Cardiac fibroblast (primary cell): ENCODE measurements at regions not wholly inside any gene's neighbourhood (a gene's known extent, or its start where the extent isn't known, plus 50 kb on each side); places are given as distances from the start of the nearest gene placed in this dataset.

ENCODE experiments used
- DNase-seq, 2 donors: peaks; one replicate each; pipeline versions ENCODE4 v3.0.0 to v3.0.0-alpha.2; 2010; ENCODE audit warnings: low read depth in 2 of 2
- H3K4me3 ChIP-seq, 2 donors: replicated peaks in 1 of 2; 1 replicate in 1 of 2; 2 replicates in 1 of 2; pipeline ENCODE4 v1.5.1; 2011; ENCODE audit warnings: low read depth in 2 of 2, low read length in 2 of 2, mild to moderate bottlenecking in 2 of 2, moderate library complexity in 1 of 2
- TF ChIP-seq, protein P1 (sequence below): IDR thresholded peaks from one replicate; pipeline ENCODE4 v1.5.1; 2011; ENCODE audit warnings: low read depth, mild to moderate bottlenecking, low read length, inconsistent platforms

- TF ChIP-seq, protein P1, sequence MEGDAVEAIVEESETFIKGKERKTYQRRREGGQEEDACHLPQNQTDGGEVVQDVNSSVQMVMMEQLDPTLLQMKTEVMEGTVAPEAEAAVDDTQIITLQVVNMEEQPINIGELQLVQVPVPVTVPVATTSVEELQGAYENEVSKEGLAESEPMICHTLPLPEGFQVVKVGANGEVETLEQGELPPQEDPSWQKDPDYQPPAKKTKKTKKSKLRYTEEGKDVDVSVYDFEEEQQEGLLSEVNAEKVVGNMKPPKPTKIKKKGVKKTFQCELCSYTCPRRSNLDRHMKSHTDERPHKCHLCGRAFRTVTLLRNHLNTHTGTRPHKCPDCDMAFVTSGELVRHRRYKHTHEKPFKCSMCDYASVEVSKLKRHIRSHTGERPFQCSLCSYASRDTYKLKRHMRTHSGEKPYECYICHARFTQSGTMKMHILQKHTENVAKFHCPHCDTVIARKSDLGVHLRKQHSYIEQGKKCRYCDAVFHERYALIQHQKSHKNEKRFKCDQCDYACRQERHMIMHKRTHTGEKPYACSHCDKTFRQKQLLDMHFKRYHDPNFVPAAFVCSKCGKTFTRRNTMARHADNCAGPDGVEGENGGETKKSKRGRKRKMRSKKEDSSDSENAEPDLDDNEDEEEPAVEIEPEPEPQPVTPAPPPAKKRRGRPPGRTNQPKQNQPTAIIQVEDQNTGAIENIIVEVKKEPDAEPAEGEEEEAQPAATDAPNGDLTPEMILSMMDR, result no peak
- no peak overlapping the region for H3K4me3 ChIP-seq
- no peak for DNase-seq
These were observed 62.2 kb upstream of the KIF13A start for GRCh38 chr6:18049646-18050045.

GRCh38 chr6:18048953-18049630 is 61.7 kb upstream of the KIF13A start:
- TF ChIP-seq, protein P1, result no peak
- no peak overlapping the region for H3K4me3 ChIP-seq
- no peak for DNase-seq

- no peak overlapping the region for H3K4me3 ChIP-seq
- TF ChIP-seq, protein P1, result no peak
- peak; percentile 24 to 49 for DNase-seq
These were observed 60.0 kb upstream of the KIF13A start for GRCh38 chr6:18047406-18047805.

DNA sequence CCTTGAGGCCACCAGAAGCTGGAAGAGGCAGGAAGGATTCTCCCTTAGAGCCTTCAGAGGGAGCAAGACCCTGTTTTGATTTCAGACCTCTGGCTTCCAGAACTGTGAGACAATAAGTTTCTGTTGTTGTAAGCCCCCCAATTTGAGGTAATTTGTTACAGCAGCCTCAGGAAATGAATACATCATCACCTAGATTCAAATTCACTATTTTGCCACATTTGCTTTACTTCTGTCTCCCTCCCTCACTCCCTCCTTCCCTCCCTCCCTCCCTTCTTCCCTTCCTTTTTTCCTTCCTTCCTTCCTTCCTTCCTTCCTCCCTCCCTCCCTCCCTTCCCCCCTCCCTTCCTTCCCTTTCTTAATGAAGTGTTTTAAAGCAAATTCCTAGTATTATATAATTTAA is 58.1 kb upstream of the KIF13A start:
- no peak overlapping the region for H3K4me3 ChIP-seq
- no peak for DNase-seq
- TF ChIP-seq, protein P1, result no peak

GRCh38 chr6:18044108-18044783 is 56.8 kb upstream of the KIF13A start:
- TF ChIP-seq, protein P1, result no peak
- no peak for DNase-seq
- H3K4me3 ChIP-seq, result no peak overlapping the region

DNA sequence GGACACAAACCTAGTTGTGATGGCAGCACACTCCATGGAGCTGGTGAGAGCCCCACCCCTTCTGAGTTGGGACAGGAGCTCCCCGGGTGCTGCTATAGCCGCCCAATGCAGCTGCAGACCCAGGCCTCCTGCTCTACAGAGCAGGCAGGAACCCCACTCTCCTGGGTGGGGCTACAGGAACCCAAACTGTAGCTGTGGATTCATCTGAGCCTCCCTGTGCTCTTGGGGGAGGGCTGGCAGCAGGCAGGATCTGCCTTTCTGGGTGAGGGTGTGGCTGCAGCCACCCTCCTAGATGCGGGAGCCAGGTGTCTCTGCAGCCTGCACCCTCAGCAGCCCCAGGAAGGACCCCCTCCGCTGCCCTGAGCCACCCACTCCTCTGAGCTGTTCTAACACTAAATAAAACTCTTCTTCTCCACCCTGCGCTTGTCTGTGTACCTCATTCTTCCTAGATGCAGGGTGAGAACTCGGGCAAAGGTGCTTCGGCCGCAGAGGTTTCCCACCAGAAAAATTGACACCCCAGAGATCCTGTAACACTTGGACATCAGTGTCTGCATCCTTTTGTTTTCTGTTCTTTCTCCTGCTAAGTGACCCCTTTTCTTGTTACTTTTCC is 55.2 kb upstream of the KIF13A start:
- TF ChIP-seq, protein P1, result no peak
- no peak overlapping the region for H3K4me3 ChIP-seq

More for the DNA sequence above, 55.2 kb upstream of the KIF13A start:
- no peak for DNase-seq
